LNCAP (cell line): ENCODE measurements at regions not wholly inside any gene's neighbourhood (a gene's known extent, or its start where the extent isn't known, plus 50 kb on each side); places are given as distances from the start of the nearest gene placed in this dataset.

ENCODE experiments used
- CTCF ChIP-seq: fragments of 450-650 bp; IDR thresholded peaks from 2 replicates; pipeline ENCODE4 v1.5.1; 2017; ENCODE audit warnings: mild to moderate bottlenecking

GRCh38 chr5:124884114-124884513 lies 137.7 kb upstream of the ZNF608 start:
- TF ChIP-seq CTCF = no peak

- no peak for TF ChIP-seq CTCF
Observed at GRCh38 chr5:124885490-124885889, 139.1 kb upstream of the ZNF608 start.

- no peak for TF ChIP-seq CTCF
Observed at GRCh38 chr5:124887223-124887622, 140.8 kb upstream of the ZNF608 start.

GRCh38 chr5:124888050-124888506 lies 141.6 kb upstream of the ZNF608 start:
- TF ChIP-seq CTCF = no peak

- no peak for TF ChIP-seq CTCF
Observed at GRCh38 chr5:124888622-124889485, 142.4 kb upstream of the ZNF608 start.

- TF ChIP-seq CTCF = no peak
Observed at GRCh38 chr5:124889486-124889825, 143.0 kb upstream of the ZNF608 start.

GRCh38 chr5:124889850-124890249 lies 143.4 kb upstream of the ZNF608 start:
- no peak for TF ChIP-seq CTCF
